Right cardiac atrium (tissue), 5 donors: ENCODE measurements at regions not wholly inside any gene's neighbourhood (a gene's known extent, or its start where the extent isn't known, plus 50 kb on each side); places are given as distances from the start of the nearest gene placed in this dataset.

Experiments
- ATAC-seq, 2 donors: fragments of 200-7000 bp; cut with Tn5 transposase; one replicate each; pipeline versions ENCODE4 v1.8.0 to v1.9.1; 2020; ENCODE audit warnings: moderate library complexity in 2 of 2, mild to moderate bottlenecking in 1 of 2
- DNase-seq, 3 donors: peaks; one replicate each; pipeline ENCODE4 v3.0.0-alpha.2; 2020
- H3K27ac ChIP-seq: one replicate; pipeline ENCODE4 v1.5.1; 2013; ENCODE audit warnings: mild to moderate bottlenecking, low read length, control low read depth, moderate library complexity
- H3K27me3 ChIP-seq: one replicate; pipeline ENCODE4 v1.6.1; 2013; ENCODE audit not compliant: control insufficient read depth, insufficient read depth
- H3K4me1 ChIP-seq: one replicate; pipeline ENCODE4 v1.6.1; 2013; ENCODE audit warnings: low read length; ENCODE audit not compliant: control insufficient read depth, insufficient read depth
- H3K4me3 ChIP-seq: one replicate; pipeline ENCODE4 v1.5.1; 2013; ENCODE audit warnings: low read length, control low read depth
- H3K9me3 ChIP-seq: one replicate; pipeline ENCODE4 v1.6.1; 2013; ENCODE audit warnings: low read length; ENCODE audit not compliant: control insufficient read depth
- WGBS: extraction: QIAGEN DNeasy Blood & Tissue Kit; methylation state at CpG from one replicate; pipeline ENCODE4 v1.1.7; 2013; 5-methylcytosine and 5-hydroxymethylcytosine counted together
- intact Hi-C, 4 donors: fragments of 100-400 bp; cut with DNase I; formaldehyde crosslinking; loops; one replicate each; pipeline versions ENCODE4 v1.11.0 to v1.14.0; 2022 to 2023
- donor health status: healthy with polysubstance abuse.
- donor health status: DM: no; HTN: yes; CAD: no.
- donor health status: DM: no; HTN: no; CAD: no.
- donor health status: DM: no; HTN: yes; CAD: no; lungs with severe emphysema.
- donor health status: DM: yes; HTN: yes; CAD: no.

DNA sequence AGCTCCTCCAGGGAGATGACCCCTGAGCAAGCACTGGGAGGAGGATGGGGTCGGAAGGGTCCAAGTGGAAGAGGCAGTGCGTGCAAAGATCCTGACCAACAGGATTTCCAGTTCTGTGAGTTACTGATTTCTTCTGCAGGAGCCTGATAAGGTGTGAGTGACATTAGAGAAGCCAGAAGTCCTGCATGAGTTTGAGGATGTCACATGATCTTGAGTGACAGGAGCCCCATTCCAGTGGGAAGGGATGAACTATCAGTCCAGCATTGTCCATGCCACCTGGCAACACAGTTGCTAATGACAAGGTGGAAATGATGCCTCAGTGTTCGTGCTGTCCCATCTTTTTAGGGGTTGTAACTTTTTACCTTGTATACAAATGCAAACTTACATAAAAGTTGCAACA, 285.1 kb upstream of the HDAC4 start:
- no peak for DNase-seq
- Histone ChIP-seq H3K27me3 (no peaks in the 10 kb centered on the region), H3K4me3 (no peak overlapping the region), H3K4me1 (no peaks in the 10 kb centered on the region), H3K27ac (no peak overlapping the region), H3K9me3 (no peaks in the 10 kb centered on the region)
- WGBS: 46% methylated on average over 3 of the region's 3 CpGs
- ATAC-seq: no peak
- intact Hi-C loops: no loop called here

DNA sequence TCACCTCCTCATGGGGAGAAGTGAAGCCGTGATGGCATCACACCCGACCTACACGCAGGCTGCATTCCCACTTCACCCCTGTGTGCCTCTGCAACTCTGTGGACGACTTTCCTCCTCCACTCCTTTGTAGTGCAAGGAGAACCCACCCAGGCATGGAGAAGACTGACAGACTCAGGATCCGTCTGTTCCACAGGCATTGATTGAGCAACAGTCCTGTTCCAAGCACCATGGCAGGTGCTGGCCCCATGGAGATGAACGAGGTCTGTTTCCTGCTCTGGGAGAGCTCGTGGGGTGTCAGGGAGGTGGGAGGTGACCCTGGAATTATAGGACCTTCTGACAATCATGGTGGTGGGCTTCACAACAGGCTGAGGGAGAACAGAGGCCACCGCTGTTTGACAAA, 284.7 kb upstream of the HDAC4 start:
- DNase-seq: no peak
- H3K4me1 ChIP-seq: no peaks in the 10 kb centered on the region
- ATAC-seq: no peak
- H3K27me3 ChIP-seq: no peaks in the 10 kb centered on the region
- intact Hi-C loops: no loop called here
- no peaks in the 10 kb centered on the region for H3K9me3 ChIP-seq
- no peak overlapping the region for H3K4me3 ChIP-seq
- WGBS: 76% methylated on average over 8 of the region's 8 CpGs
- H3K27ac ChIP-seq: no peak overlapping the region

DNA sequence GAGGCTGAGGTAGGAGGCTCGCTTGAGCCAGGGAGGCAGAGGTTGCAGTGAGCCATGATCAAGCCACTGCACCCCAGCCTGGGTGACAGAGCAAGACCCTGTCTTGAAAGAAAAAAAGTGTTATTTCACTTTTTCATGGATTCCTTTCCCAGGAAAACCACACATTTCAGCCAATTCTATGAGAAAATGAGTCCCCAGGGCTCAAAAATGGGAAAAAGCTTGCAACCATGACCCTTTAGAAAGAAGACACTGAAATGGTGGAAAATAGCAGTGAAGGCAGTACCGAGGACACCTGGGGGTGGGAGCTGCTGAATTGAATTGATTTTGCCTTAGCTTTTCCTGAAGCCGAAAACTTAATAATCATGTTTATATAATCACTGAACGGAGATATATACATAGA, 284.2 kb upstream of the HDAC4 start:
- intact Hi-C loops: no loop called here
- H3K4me1 ChIP-seq: no peaks in the 10 kb centered on the region
- WGBS: 86% methylated on average over 4 of the region's 4 CpGs
- DNase-seq (no peak), ATAC-seq (no peak)
- no peak overlapping the region for H3K4me3 ChIP-seq
- no peaks in the 10 kb centered on the region for H3K27me3 ChIP-seq
- H3K9me3 ChIP-seq: no peaks in the 10 kb centered on the region
- no peak overlapping the region for H3K27ac ChIP-seq

DNA sequence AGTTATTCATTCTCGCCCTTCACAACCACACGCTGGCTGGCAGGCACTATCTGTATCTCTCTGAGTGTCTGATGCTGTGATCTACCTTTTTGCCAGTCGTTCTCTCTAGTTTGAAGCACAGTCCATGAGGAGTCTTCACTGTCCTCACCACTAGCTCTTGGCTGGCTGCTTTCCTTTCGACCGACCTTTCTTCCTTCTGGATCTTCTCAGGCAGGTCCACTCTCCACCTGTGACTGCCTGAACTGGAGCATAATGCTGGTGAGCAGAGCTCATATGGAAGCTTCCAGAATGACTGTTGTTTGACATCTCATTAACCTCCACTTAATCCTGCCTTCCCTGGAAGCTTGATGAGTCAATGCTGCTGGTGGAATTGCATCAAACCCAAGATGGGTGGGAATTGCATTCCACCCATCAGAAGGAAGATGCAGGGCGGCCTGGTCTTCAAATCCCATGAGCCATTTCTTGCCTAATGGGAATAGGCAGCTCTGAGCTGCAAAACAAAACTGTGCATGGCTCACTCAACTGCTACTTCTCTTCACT, 283.5 kb upstream of the HDAC4 start:
- 88% methylated on average over 6 of the region's 6 CpGs for WGBS
- Histone ChIP-seq H3K4me3 (no peak overlapping the region), H3K9me3 (no peaks in the 10 kb centered on the region), H3K27me3 (no peaks in the 10 kb centered on the region), H3K4me1 (no peaks in the 10 kb centered on the region), H3K27ac (no peak overlapping the region)
- intact Hi-C loops: no loop called here
- ATAC-seq (no peak), DNase-seq (no peak)

DNA sequence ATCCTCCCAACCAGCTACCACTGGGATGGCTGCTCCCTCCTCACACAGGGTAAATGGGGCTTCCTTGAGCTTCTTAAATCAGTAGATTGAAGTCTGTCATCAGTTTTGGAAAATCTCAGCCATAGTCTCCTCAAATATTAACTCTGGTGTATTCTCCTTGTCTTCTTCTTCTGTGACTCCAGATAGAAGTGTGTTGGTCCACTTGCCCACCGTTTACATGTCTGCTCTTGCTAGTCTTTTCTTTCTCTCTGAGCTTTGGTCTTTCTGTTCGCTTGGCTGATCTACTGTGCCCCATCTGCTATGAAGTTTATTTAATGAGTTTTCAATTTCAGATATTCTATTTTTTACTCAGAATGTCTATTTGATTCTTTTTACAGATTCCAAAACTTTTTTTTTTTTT, 281.7 kb upstream of the HDAC4 start:
- Histone ChIP-seq H3K9me3 (no peaks in the 10 kb centered on the region), H3K4me3 (no peak overlapping the region), H3K27me3 (no peaks in the 10 kb centered on the region), H3K27ac (no peak overlapping the region), H3K4me1 (no peaks in the 10 kb centered on the region)
- DNase-seq (no peak), ATAC-seq (no peak)
- intact Hi-C loops: no loop called here
- WGBS: 91% methylated on average over 2 of the region's 2 CpGs

DNA sequence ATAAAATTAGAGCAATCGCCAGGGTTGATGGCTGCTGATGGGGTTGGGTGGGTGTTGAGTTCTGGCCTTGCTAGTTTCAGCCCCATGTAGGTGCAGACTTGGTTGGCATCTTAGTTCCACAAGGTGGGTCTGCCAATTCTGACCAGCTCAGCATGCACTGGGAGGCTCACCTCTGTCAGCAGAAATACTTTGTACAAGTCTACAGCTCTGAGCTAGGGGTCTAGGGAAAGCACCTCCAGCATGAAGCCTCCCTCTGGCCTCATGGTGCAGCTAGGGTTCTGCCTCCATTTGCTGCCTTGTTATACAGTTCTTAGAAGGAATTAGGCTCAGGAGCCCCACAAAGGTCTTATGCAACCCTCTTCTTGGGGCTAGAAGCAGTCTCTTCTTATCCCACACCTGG, 278.9 kb upstream of the HDAC4 start:
- no peaks in the 10 kb centered on the region for H3K9me3 ChIP-seq
- intact Hi-C loops: no loop called here
- DNase-seq (no peak), ATAC-seq (no peak)
- no peaks in the 10 kb centered on the region for H3K27me3 ChIP-seq
- H3K27ac ChIP-seq: no peak overlapping the region
- H3K4me3 ChIP-seq: no peak overlapping the region
- 81% methylated on average over 1 of the region's 1 CpG for WGBS
- no peaks in the 10 kb centered on the region for H3K4me1 ChIP-seq

DNA sequence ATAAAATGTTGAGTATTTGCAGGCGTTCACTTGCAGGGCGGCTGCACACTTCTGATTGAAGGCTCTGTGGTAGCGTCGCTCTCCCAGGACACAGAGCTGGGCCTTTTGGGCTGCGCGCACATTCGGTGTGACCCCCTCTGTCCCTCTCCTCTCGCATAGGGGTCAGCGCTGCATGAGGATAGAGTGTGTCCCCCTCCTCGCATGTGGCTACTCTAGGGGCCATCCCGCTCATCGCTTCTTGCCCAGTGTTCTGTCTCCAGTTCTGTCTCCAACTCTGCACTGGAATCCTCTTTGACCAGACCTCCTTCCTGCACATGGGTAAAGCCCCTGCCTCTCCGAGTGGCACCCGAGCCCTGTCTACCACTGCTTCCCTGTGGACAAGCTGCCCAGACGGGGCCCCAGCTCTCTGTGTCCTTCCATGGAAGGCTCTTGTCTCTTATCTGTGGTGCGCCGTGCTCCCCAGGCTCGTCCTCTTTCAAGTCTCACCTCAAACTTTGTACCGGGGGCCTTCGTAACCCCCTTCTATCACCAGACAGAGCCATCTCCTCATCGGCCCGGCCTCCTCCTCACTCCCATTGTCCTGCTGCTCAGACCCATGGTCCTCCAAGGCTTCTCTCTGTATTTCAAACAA, 278.0 kb upstream of the HDAC4 start:
- Histone ChIP-seq H3K4me1 (no peaks in the 10 kb centered on the region), H3K4me3 (no peak overlapping the region), H3K9me3 (no peaks in the 10 kb centered on the region), H3K27me3 (no peaks in the 10 kb centered on the region), H3K27ac (no peak overlapping the region)
- intact Hi-C loops: no loop called here
- 87% methylated on average over 22 of the region's 22 CpGs for WGBS
- ATAC-seq (no peak), DNase-seq (no peak)

DNA sequence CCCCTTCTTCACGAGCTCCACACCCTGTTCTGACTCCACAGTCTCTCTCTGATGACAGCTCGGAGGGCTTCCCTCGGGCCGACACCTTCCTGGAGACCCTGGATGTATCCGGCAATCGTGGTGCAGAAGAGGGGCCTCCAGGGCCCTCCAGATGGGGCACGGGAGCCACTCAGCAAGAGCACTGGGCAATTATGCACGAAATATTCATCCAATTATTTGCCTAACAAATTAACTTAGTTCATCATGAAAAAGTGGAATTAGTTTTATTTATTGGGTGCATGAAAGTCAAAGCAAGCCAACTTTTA, 277.3 kb upstream of the HDAC4 start:
- DNase-seq: no peak
- Histone ChIP-seq H3K27me3 (no peaks in the 10 kb centered on the region), H3K4me1 (no peaks in the 10 kb centered on the region), H3K27ac (no peak overlapping the region), H3K9me3 (no peaks in the 10 kb centered on the region), H3K4me3 (no peak overlapping the region)
- intact Hi-C loops: no loop called here
- 77% methylated on average over 8 of the region's 8 CpGs for WGBS
- ATAC-seq: no peak

DNA sequence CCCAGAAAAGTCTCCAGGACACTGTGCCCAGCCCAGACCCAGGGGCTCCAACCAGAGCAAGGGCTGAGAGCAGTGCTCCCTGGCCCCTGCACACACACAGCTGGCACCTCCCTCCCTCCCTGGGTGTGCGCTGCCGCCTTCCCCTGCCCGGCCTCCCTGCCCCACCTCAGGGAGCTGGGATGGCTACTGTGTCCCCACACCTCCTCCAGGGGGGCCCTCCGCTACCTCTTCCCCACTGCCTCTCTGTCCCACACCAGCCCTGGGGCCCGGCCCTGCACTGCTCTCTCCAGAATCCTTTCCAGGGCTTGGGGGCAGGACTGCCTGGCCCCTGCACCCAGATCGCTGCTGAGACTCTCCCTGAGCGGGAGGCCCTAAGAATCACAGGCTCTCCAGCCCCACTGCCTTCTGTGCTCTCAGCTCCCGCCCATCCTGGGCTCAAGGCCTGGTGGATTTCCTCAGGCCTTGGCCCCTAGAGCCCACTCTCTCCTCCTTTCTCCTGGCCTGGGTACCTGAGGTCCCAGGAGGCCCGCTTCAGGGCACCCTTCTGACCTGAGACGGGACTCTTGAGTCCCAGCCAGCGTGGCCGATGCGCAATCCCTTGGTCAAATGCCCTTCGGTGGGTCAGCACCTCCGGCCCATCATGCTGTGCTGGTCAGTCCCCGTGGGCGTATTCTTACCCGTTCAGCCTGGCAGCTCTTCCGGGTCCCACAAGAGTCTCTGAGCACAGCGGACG, 276.8 kb upstream of the HDAC4 start:
- Histone ChIP-seq H3K4me1 (no peaks in the 10 kb centered on the region), H3K9me3 (no peaks in the 10 kb centered on the region), H3K4me3 (no peak overlapping the region), H3K27me3 (no peaks in the 10 kb centered on the region), H3K27ac (no peak overlapping the region)
- intact Hi-C loops: no loop called here
- no peak for DNase-seq
- no peak for ATAC-seq
- WGBS: 92% methylated on average over 21 of the region's 21 CpGs

DNA sequence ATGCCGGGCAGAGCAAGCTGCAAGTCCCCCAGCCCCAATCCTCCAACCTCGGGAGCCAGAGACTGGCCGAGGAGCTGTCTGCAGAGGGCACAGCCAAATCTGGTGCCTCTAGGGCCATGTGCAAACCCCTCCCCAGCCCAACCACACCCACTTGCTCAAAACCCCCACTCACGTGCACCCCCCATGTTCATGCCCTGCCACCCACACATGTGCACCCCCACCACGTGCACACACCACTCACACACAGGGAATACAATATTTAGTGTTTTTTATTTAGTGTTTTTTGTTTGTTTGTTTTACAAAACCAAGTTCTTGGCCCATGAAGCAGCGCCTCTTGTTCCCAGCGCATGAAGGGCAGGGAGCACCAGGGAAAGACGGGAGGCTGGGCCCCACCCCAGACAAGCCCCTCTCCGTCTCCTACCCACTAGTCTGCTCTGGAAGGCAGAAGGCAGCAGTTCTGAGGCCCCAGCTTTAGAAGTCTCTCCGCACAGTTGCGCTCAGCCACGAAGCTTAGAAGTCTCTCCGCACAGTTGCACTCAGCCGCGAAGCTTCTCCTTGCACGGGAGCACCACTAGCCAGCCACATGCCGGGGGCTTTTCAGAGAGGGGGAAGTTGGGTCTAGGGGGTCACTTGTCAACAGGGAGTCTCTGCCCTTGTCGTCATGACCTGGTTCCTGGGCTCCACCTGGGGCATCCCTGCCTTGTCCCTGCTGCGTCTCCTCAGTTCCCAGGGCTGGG, 276.1 kb upstream of the HDAC4 start:
- H3K27me3 ChIP-seq: no peaks in the 10 kb centered on the region
- 78% methylated on average over 19 of the region's 19 CpGs for WGBS
- H3K4me3 ChIP-seq: no peak overlapping the region
- no peaks in the 10 kb centered on the region for H3K4me1 ChIP-seq
- no peaks in the 10 kb centered on the region for H3K9me3 ChIP-seq
- DNase-seq (no peak), ATAC-seq (no peak)
- intact Hi-C loops: no loop called here
- no peak overlapping the region for H3K27ac ChIP-seq

DNA sequence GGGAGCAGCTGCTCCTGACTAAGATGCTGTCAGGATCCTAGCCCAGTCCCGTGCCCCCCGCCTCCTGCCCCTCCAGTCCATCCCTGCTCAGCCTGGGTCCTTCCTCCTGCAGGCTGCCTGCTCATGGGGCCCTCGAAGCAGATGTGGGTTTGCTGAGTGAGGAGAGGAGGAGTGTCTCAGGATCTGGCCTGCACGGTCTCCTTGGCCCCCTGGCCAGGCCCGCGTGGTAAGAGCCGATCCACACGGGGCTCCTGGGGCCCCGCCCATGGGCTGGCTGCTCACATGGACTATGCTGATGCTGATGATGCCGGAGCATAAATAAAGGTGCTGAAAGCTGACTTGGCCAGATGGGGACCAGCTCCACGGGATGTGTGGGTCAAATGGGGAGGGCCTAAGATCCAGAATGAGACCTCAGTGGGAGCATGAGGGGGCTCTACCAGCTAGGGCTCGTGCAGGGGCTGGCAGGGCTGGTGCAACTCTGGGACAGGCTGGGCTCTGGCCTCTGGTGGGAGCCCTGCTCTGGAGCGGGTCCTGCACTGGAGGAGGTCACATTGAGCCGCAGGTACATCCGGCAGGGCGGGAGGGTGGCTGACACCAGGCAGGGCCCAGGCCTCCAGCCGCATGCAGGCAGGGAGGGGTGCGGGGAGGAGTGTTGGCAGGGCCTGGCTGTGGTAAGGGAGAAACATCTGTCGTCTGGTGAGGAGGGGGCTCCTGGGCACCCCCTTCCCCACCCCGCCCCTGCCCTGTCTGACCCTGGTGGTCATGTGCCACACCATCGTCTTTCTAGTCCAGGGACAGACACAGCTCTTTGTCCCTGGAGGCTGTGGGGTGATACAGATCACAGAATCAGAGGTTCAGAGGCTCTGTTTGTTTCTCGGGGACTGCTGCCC, 275.3 kb upstream of the HDAC4 start:
- WGBS: 76% methylated on average over 22 of the region's 22 CpGs
- Histone ChIP-seq H3K27me3 (no peaks in the 10 kb centered on the region), H3K4me1 (no peaks in the 10 kb centered on the region), H3K27ac (no peak overlapping the region), H3K9me3 (no peaks in the 10 kb centered on the region), H3K4me3 (no peak overlapping the region)
- DNase-seq (no peak), ATAC-seq (no peak)
- intact Hi-C loops: no loop called here
